MM.1S (cell line): ENCODE measurements at regions not wholly inside any gene's neighbourhood (a gene's known extent, or its start where the extent isn't known, plus 50 kb on each side); places are given as distances from the start of the nearest gene placed in this dataset.

Experiments used
- DNase-seq: peaks from one replicate; pipeline ENCODE4 v3.0.0-alpha.2; 2015
- H2AFZ ChIP-seq: fragments of 300-600 bp; sonication (generic); 2 replicates; pipeline ENCODE4 v1.6.0; 2016; ENCODE audit warnings: antibody characterized with exemption, low read length
- H3F3A ChIP-seq: fragments of 300-600 bp; sonication (generic); 2 replicates; pipeline ENCODE4 v1.6.1; 2016; ENCODE audit warnings: mild to moderate bottlenecking, antibody characterized with exemption, low read length, moderate library complexity, mixed read lengths; ENCODE audit not compliant: insufficient read depth
- H3K27ac ChIP-seq: fragments of 300-600 bp; sonication (generic); 2 replicates; pipeline ENCODE4 v1.5.1; 2016; ENCODE audit warnings: mild to moderate bottlenecking, low read length
- H3K27me3 ChIP-seq: fragments of 300-600 bp; sonication (generic); replicated peaks from 2 replicates; pipeline ENCODE4 v1.6.0; 2016; ENCODE audit warnings: low read length; ENCODE audit not compliant: insufficient read depth
- H3K36me3 ChIP-seq: fragments of 300-600 bp; sonication (generic); replicated peaks from 2 replicates; pipeline ENCODE4 v1.6.1; 2016; ENCODE audit warnings: mild to moderate bottlenecking, low read length, mixed read lengths; ENCODE audit not compliant: insufficient read depth
- H3K4me1 ChIP-seq: fragments of 300-600 bp; sonication (generic); 2 replicates; pipeline ENCODE4 v1.6.1; 2016; ENCODE audit warnings: low read length, mixed read lengths
- H3K4me2 ChIP-seq: fragments of 300-600 bp; sonication (generic); 2 replicates; pipeline ENCODE4 v1.6.0; 2016; ENCODE audit warnings: low read depth, low read length
- H3K4me3 ChIP-seq: fragments of 300-600 bp; sonication (generic); 2 replicates; pipeline ENCODE4 v1.5.1; 2016; ENCODE audit warnings: low read length, mixed read lengths
- H3K79me2 ChIP-seq: fragments of 300-600 bp; sonication (generic); 2 replicates; pipeline ENCODE4 v1.6.1; 2016; ENCODE audit warnings: mixed run types, low read length, mixed read lengths
- H3K9ac ChIP-seq: fragments of 300-600 bp; sonication (generic); 2 replicates; pipeline ENCODE4 v1.6.1; 2016; ENCODE audit warnings: low read length, mixed read lengths
- H3K9me2 ChIP-seq: fragments of 300-600 bp; sonication (generic); replicated peaks from 2 replicates; pipeline ENCODE4 v1.6.1; 2016; ENCODE audit warnings: mild to moderate bottlenecking, low read length, mixed read lengths; ENCODE audit not compliant: insufficient read depth
- H3K9me3 ChIP-seq: fragments of 300-600 bp; sonication (generic); replicated peaks from 2 replicates; pipeline ENCODE4 v1.6.1; 2016; ENCODE audit warnings: mild to moderate bottlenecking, low read length, mixed read lengths; ENCODE audit not compliant: insufficient read depth
- H4K20me1 ChIP-seq: fragments of 300-600 bp; sonication (generic); 2 replicates; pipeline ENCODE4 v1.6.1; 2016; ENCODE audit warnings: mild to moderate bottlenecking, low read length, moderate library complexity, mixed read lengths; ENCODE audit not compliant: insufficient read depth
- EZH2 ChIP-seq: fragments of 300-600 bp; sonication (generic); optimal IDR thresholded peaks from 2 replicates; pipeline ENCODE3; 2017; ENCODE audit warnings: low read depth, mild to moderate bottlenecking, antibody characterized with exemption, low read length, mixed read lengths
- EZH2phosphoT487 ChIP-seq: fragments of 300-600 bp; sonication (generic); IDR thresholded peaks from 2 replicates; pipeline ENCODE4 v1.6.1; 2018; ENCODE audit warnings: antibody characterized with exemption, low read length
- TF ChIP-seq, protein P1 (sequence below): fragments of 300-600 bp; sonication (generic); IDR thresholded peaks from 2 replicates; pipeline ENCODE4 v1.5.1; 2016; ENCODE audit warnings: antibody characterized with exemption, low read length, mixed read lengths

DNA sequence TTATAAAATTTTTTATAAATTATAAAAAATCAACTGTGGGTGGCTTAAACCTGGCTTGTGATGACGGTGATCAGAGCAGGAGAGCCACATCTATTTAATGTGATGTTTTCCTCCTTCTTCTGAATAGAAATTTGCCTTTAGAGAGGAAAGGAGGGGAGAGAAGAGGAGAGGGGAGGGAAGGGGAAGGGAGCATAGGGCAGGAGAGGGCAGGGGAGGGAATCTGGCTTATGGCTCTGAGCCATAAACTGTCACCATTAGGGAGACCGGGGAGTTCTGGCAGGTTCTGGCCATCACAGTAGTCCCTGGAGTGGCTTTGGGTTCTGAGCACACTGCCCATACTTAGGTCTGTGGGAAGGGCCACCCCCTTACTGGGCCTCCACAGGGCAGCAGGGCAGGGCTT is 167.8 kb downstream of the ENGASE start:
- Histone ChIP-seq H3K4me3 (no peak overlapping the region), H3K4me2 (no peak overlapping the region), H3K9me2 (no peaks in the 10 kb centered on the region), H2AFZ (no peak overlapping the region), H3K36me3 (no peaks in the 10 kb centered on the region), H3K9ac (no peak overlapping the region), H3K4me1 (no peaks in the 10 kb centered on the region), H3K79me2 (no peaks in the 10 kb centered on the region), H3K9me3 (no peaks in the 10 kb centered on the region), H3K27me3 (peaks cover 93% of the 10 kb centered on the region), H3K27ac (no peak overlapping the region), H4K20me1 (no peaks in the 10 kb centered on the region), H3F3A (no peaks in the 10 kb centered on the region)
- no peak for TF ChIP-seq EZH2
- TF ChIP-seq EZH2phosphoT487, result no peak
- TF ChIP-seq, protein P1, sequence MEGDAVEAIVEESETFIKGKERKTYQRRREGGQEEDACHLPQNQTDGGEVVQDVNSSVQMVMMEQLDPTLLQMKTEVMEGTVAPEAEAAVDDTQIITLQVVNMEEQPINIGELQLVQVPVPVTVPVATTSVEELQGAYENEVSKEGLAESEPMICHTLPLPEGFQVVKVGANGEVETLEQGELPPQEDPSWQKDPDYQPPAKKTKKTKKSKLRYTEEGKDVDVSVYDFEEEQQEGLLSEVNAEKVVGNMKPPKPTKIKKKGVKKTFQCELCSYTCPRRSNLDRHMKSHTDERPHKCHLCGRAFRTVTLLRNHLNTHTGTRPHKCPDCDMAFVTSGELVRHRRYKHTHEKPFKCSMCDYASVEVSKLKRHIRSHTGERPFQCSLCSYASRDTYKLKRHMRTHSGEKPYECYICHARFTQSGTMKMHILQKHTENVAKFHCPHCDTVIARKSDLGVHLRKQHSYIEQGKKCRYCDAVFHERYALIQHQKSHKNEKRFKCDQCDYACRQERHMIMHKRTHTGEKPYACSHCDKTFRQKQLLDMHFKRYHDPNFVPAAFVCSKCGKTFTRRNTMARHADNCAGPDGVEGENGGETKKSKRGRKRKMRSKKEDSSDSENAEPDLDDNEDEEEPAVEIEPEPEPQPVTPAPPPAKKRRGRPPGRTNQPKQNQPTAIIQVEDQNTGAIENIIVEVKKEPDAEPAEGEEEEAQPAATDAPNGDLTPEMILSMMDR, result no peak
- no peak for DNase-seq

DNA sequence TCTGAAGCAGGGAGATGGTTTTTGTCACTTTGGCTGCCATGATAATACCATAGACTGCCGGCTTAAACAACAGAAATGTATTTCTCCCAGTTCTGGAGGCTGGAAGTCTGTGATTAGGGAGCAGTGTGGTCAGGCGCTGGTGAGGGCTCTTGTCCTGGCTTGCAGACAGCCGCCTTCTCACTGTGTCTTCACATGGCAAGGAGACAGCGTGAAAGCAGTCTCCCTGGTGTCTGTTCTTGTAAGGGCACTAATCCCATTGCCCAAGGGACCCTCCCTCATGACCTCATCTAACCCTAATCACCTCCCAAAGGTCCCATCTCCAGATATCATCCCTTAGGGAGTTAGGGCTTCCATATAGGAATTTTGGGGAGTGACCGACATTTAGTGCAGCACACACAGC is 167.0 kb downstream of the ENGASE start:
- Histone ChIP-seq H3K4me1 (no peaks in the 10 kb centered on the region), H3K27ac (no peak overlapping the region), H3K9ac (no peak overlapping the region), H3K36me3 (no peaks in the 10 kb centered on the region), H2AFZ (no peak overlapping the region), H4K20me1 (no peaks in the 10 kb centered on the region), H3F3A (no peaks in the 10 kb centered on the region), H3K4me2 (no peak overlapping the region), H3K9me2 (no peaks in the 10 kb centered on the region), H3K4me3 (no peak overlapping the region), H3K27me3 (peaks cover 93% of the 10 kb centered on the region), H3K9me3 (no peaks in the 10 kb centered on the region), H3K79me2 (no peaks in the 10 kb centered on the region)
- no peak for DNase-seq
- TF ChIP-seq EZH2phosphoT487 (no peak), EZH2 (no peak)
- TF ChIP-seq, protein P1, result no peak

DNA sequence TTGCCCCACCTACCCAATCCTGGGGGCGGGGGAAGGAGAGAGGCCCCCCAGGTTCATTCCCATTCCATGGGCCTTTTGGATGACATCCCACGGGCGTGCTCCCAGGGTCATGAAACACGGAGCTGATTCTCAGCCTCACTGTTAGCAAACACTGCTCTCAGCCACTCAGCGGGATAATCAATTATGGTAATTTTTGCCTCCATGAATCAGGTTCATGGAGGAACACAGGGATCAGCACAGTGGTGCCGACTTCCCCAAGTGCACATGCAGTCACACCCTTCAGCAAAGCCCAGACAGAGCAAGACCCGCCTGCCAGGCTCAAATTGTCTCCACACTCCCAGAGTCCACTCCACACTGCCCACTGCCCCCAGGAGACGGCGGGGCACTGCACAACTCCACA is 164.6 kb downstream of the ENGASE start:
- no peaks in the 10 kb centered on the region for H3K36me3 ChIP-seq
- H3K79me2 ChIP-seq, result no peaks in the 10 kb centered on the region
- H3K4me3 ChIP-seq, result no peak overlapping the region
- H3K4me2 ChIP-seq, result no peak overlapping the region
- H3K27ac ChIP-seq, result no peak overlapping the region
- H3K4me1 ChIP-seq, result no peaks in the 10 kb centered on the region
- no peaks in the 10 kb centered on the region for H3K9me2 ChIP-seq
- no peaks in the 10 kb centered on the region for H3F3A ChIP-seq
- no peak for TF ChIP-seq EZH2phosphoT487
- no peak for TF ChIP-seq EZH2
- TF ChIP-seq, protein P1, result no peak
- no peak for DNase-seq
- H4K20me1 ChIP-seq, result no peaks in the 10 kb centered on the region
- peaks cover 95% of the 10 kb centered on the region for H3K27me3 ChIP-seq
- H2AFZ ChIP-seq, result no peak overlapping the region
- no peaks in the 10 kb centered on the region for H3K9me3 ChIP-seq
- H3K9ac ChIP-seq, result no peak overlapping the region
